ENCODE measurements at regions not wholly inside any gene's neighbourhood (a gene's known extent, or its start where the extent isn't known, plus 50 kb on each side); places are given as distances from the start of the nearest gene placed in this dataset.

DNA sequence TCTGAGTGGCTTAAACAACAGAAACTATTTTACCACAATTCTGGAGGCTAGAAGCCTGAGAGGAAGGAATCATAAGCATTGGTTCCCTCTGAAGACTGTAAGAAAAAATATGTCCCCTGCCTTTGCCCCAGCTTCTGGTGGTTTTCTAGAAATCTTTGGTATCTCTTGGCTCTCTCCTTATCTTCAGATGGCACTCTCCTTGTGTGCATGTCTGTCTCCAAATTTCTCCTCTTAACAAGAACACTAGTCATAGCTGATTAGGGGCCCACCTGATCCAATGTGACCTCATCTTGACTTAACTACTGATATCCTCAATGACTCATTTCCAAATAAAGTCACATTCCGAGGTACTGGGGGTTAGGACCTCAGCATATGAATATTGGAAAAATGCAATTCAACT, 635.0 kb upstream of the NR3C2 start:
- H3K27ac ChIP-seq, result no peak overlapping the region
- no peak for DNase-seq
- H3K4me3 ChIP-seq (ENCODE audit: low read depth, low read length), result no peak overlapping the region
- TF ChIP-seq, protein P1, sequence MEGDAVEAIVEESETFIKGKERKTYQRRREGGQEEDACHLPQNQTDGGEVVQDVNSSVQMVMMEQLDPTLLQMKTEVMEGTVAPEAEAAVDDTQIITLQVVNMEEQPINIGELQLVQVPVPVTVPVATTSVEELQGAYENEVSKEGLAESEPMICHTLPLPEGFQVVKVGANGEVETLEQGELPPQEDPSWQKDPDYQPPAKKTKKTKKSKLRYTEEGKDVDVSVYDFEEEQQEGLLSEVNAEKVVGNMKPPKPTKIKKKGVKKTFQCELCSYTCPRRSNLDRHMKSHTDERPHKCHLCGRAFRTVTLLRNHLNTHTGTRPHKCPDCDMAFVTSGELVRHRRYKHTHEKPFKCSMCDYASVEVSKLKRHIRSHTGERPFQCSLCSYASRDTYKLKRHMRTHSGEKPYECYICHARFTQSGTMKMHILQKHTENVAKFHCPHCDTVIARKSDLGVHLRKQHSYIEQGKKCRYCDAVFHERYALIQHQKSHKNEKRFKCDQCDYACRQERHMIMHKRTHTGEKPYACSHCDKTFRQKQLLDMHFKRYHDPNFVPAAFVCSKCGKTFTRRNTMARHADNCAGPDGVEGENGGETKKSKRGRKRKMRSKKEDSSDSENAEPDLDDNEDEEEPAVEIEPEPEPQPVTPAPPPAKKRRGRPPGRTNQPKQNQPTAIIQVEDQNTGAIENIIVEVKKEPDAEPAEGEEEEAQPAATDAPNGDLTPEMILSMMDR (IDR thresholded peaks at IDR 0.05; ENCODE audit: low read depth, low read length), result no peak
- no peaks in the 10 kb centered on the region for H3K27me3 ChIP-seq (ENCODE audit: insufficient read depth, low read depth, severe bottlenecking)
- H3K9me3 ChIP-seq (ENCODE audit: severe bottlenecking), result no peaks in the 10 kb centered on the region
- H3K36me3 ChIP-seq, result no peaks in the 10 kb centered on the region

DNA sequence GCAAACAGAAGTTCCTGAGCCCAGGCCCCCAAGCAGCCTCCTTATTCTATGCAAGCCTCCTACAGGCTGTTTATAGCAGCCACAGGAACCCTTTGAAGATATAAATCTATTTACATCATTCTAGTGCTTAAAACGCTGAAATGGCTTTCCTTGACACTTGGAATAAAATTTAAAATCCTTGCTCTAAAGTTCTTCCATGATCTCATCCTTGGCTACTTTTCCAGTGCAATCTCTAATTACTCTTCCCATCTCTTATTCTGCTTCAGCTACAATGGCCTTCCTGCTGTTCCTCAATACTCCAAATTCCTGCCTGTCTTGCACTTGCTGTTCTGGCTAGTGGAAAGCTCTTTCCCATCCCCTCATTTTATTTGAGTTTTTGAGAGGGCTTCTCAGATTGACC, 634.2 kb upstream of the NR3C2 start:
- no peak for DNase-seq
- Histone ChIP-seq H3K27me3 (ENCODE audit: insufficient read depth, low read depth, severe bottlenecking) (no peaks in the 10 kb centered on the region), H3K4me3 (ENCODE audit: low read depth, low read length) (no peak overlapping the region), H3K9me3 (ENCODE audit: severe bottlenecking) (no peaks in the 10 kb centered on the region), H3K27ac (no peak overlapping the region), H3K36me3 (no peaks in the 10 kb centered on the region)
- TF ChIP-seq, protein P1 (IDR thresholded peaks at IDR 0.05; ENCODE audit: low read depth, low read length), result no peak

DNA sequence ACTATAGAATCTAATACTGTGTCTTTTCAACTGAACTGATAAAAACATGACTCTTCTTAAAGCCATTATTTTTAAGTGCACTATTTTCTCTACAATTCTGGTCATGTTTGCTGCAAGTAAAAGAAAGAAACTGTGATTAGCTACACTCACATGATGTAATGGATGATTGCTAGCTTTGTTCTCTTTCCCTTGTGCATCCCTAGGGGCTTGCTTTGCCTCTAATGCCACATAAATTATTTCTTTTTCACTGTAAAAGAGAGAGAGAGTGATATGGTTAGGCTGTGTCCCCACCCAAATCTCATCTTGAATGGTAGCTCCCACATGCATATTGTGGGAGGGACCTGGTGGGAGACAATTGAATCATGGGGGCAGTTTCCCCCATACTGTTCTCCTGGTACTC, 630.2 kb upstream of the NR3C2 start:
- DNase-seq, result no peak
- H3K4me3 ChIP-seq (ENCODE audit: low read depth, low read length), result no peak overlapping the region
- H3K27me3 ChIP-seq (ENCODE audit: insufficient read depth, low read depth, severe bottlenecking), result no peaks in the 10 kb centered on the region
- TF ChIP-seq, protein P1 (IDR thresholded peaks at IDR 0.05; ENCODE audit: low read depth, low read length), result no peak
- no peaks in the 10 kb centered on the region for H3K36me3 ChIP-seq
- H3K27ac ChIP-seq, result no peak overlapping the region
- H3K9me3 ChIP-seq (ENCODE audit: severe bottlenecking), result no peaks in the 10 kb centered on the region

DNA sequence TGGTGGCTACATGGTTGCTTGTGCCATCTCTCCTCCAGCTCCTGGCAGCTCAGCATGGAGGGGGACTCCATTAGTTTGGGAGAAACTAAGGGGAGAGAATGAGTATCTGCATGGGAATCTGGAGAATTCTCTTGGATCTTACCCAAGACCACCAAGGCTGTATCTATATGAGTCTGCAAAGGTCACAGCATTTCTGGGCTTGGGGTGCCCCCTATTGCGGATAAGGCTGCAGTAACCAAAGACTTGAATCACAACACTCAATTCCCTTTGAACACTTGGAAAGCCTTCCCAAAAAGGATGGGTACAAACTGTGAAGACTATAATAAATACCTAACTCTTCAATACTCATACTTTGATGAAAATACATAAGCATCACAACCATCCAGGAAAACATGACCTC, 623.5 kb upstream of the NR3C2 start:
- Histone ChIP-seq H3K27me3 (ENCODE audit: insufficient read depth, low read depth, severe bottlenecking) (no peaks in the 10 kb centered on the region), H3K27ac (no peak overlapping the region), H3K4me3 (ENCODE audit: low read depth, low read length) (no peak overlapping the region), H3K9me3 (ENCODE audit: severe bottlenecking) (no peaks in the 10 kb centered on the region), H3K36me3 (no peaks in the 10 kb centered on the region)
- peak; percentile 43 for DNase-seq
- TF ChIP-seq, protein P1 (IDR thresholded peaks at IDR 0.05; ENCODE audit: low read depth, low read length), result peak; percentile 56

DNA sequence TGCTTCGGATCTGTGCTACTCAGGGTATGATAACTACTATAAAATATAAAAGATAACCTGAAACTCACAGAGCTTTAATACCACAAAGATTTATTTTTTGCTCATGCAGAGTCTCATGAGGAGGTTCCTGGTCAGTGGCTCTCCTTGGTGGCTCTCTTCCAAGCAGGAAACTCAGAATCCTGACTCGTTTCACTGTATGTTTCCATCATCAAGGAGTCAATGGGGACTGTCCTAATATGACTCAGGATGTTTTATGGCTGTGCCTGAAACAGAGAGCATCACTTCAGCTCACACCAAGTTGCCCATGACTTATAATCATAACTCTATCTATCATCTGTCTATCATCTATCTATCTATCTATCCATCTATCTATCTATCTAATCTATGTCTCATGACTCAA, 620.8 kb upstream of the NR3C2 start:
- Histone ChIP-seq H3K4me3 (ENCODE audit: low read depth, low read length) (no peak overlapping the region), H3K36me3 (no peaks in the 10 kb centered on the region), H3K9me3 (ENCODE audit: severe bottlenecking) (no peaks in the 10 kb centered on the region), H3K27me3 (ENCODE audit: insufficient read depth, low read depth, severe bottlenecking) (no peaks in the 10 kb centered on the region), H3K27ac (no peak overlapping the region)
- TF ChIP-seq, protein P1 (IDR thresholded peaks at IDR 0.05; ENCODE audit: low read depth, low read length), result no peak
- no peak for DNase-seq

DNA sequence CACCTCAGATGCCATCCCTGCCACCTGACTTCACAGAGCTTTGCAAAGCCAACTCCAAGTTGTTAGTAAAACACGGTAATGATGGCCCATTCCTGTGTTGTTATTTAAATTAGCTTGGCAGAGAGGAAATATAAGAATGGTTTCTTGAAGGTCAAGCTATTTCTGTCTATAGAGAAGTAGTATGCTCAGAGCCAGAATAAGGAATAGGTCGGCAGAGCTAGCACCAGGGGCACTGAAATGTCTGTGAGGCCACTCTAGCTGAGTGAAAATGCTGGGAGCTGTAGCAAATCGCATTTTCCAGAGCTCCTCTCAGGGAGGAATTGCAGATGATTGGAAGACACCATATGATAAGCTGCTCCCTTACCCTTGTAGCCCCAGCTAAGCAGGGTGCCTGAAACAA, 615.4 kb upstream of the NR3C2 start:
- no peak overlapping the region for H3K27ac ChIP-seq
- no peaks in the 10 kb centered on the region for H3K27me3 ChIP-seq (ENCODE audit: insufficient read depth, low read depth, severe bottlenecking)
- no peaks in the 10 kb centered on the region for H3K36me3 ChIP-seq
- H3K4me3 ChIP-seq (ENCODE audit: low read depth, low read length), result no peak overlapping the region
- DNase-seq, result no peak
- no peaks in the 10 kb centered on the region for H3K9me3 ChIP-seq (ENCODE audit: severe bottlenecking)
- TF ChIP-seq, protein P1 (IDR thresholded peaks at IDR 0.05; ENCODE audit: low read depth, low read length), result no peak

All from WERI-Rb-1 (cell line).